SK-N-SH (cell line): ENCODE measurements at regions not wholly inside any gene's neighbourhood (a gene's known extent, or its start where the extent isn't known, plus 50 kb on each side); places are given as distances from the start of the nearest gene placed in this dataset.

ENCODE experiments used
- CTCF ChIA-PET: fragments of 300-600, 350-600 bp; formaldehyde crosslinking; extraction: SDS; loops from one replicate; lab custom pipeline; 2021; lab: Yijun Ruan, JAX
- POLR2A ChIA-PET: fragments of 350-600 bp; sonication (Branson Sonifier 250); formaldehyde crosslinking; extraction: SDS; loops from one replicate; lab custom pipeline; 2020; ENCODE audit warnings: antibody characterized with exemption, inconsistent platforms; lab: Yijun Ruan, JAX
- DNase-seq: peaks from one replicate; pipeline ENCODE4 v3.0.0; 2012
- H2AFZ ChIP-seq: fragments of 200-600 bp; sonication (generic); 2 replicates; pipeline ENCODE4 v1.8.1; 2016; ENCODE audit warnings: antibody characterized with exemption, mild to moderate bottlenecking, low read depth
- H3F3A ChIP-seq: fragments of 200-600 bp; sonication (generic); replicated peaks from 2 replicates; pipeline ENCODE3; 2016; ENCODE audit warnings: antibody characterized with exemption, mild to moderate bottlenecking; ENCODE audit not compliant: insufficient read depth
- H3K27ac ChIP-seq, 2 experiments: fragments of 200-500 bp in 1 of 2; fragments of 200-600 bp in 1 of 2; sonication (Bioruptor generic) in 1 of 2; sonication (generic), shearing (Covaris generic) in 1 of 2; 2 replicates each; pipeline versions ENCODE4 v1.5.1 to v1.6.1; 2014 to 2016; ENCODE audit warnings: low read depth in 2 of 2, inconsistent platforms in 1 of 2, low read length in 1 of 2, mild to moderate bottlenecking in 1 of 2, mixed read lengths in 1 of 2
- H3K27me3 ChIP-seq: fragments of 200-600 bp; sonication (generic), shearing (Covaris generic); 2 replicates; pipeline ENCODE4 v1.6.1; 2016; ENCODE audit warnings: mixed run types; ENCODE audit not compliant: insufficient read depth
- H3K36me3 ChIP-seq, 2 experiments: fragments of 200-500 bp in 1 of 2; fragments of 200-600 bp in 1 of 2; sonication (Bioruptor generic) in 1 of 2; sonication (generic) in 1 of 2; replicated peaks in 1 of 2; 2 replicates each; pipeline versions ENCODE3 to v1.5.1; 2014 to 2016; ENCODE audit warnings: low read length in 1 of 2, mild to moderate bottlenecking in 1 of 2; ENCODE audit not compliant: insufficient read depth in 2 of 2, control insufficient read depth in 1 of 2
- H3K4me1 ChIP-seq, 2 experiments: fragments of 200-500 bp in 1 of 2; fragments of 200-600 bp in 1 of 2; sonication (Bioruptor generic) in 1 of 2; sonication (generic), shearing (Covaris generic) in 1 of 2; 2 replicates each; pipeline versions ENCODE4 v1.5.1 to v1.6.1; 2014 to 2016; ENCODE audit warnings: low read depth in 1 of 2, low read length in 1 of 2, mixed run types in 1 of 2; ENCODE audit not compliant: insufficient read depth in 2 of 2, control insufficient read depth in 1 of 2
- H3K4me2 ChIP-seq: fragments of 200-600 bp; sonication (generic), shearing (Covaris generic); 2 replicates; pipeline ENCODE4 v1.6.1; 2017; ENCODE audit warnings: mixed run types
- H3K4me3 ChIP-seq, 2 experiments: fragments of 200-500 bp in 1 of 2; fragments of 200-600 bp in 1 of 2; sonication (Bioruptor generic) in 1 of 2; sonication (generic), shearing (Covaris generic) in 1 of 2; 2 replicates each; pipeline versions ENCODE4 v1.5.1 to v1.8.1; 2014 to 2016; ENCODE audit warnings: low read depth in 2 of 2, inconsistent platforms in 1 of 2, low read length in 1 of 2, mild to moderate bottlenecking in 1 of 2, mixed read lengths in 1 of 2, moderate library complexity in 1 of 2
- H3K79me2 ChIP-seq: fragments of 200-600 bp; sonication (generic); 2 replicates; pipeline ENCODE4 v1.8.1; 2017; ENCODE audit warnings: mild to moderate bottlenecking; ENCODE audit not compliant: insufficient read depth
- H3K9ac ChIP-seq: fragments of 200-600 bp; sonication (generic); 2 replicates; pipeline ENCODE4 v1.6.1; 2017; ENCODE audit warnings: mixed run types
- H3K9me2 ChIP-seq: fragments of 200-600 bp; sonication (generic); 2 replicates; pipeline ENCODE4 v1.6.1; 2017; ENCODE audit warnings: mixed run types
- H3K9me3 ChIP-seq: fragments of 200-600 bp; sonication (generic); 2 replicates; pipeline ENCODE4 v1.6.1; 2017; ENCODE audit warnings: mixed run types, mild to moderate bottlenecking, moderate library complexity
- H4K20me1 ChIP-seq: fragments of 200-600 bp; sonication (generic); 2 replicates; pipeline ENCODE4 v1.6.1; 2017; ENCODE audit warnings: mild to moderate bottlenecking, mixed run types; ENCODE audit not compliant: insufficient read depth
- EP300 ChIP-seq, 2 experiments: IDR thresholded peaks; 2 replicates each; pipeline versions ENCODE4 v1.4.0 to v1.6.1; 2012; ENCODE audit warnings: borderline replicate concordance in 1 of 2, low read depth in 1 of 2, low read length in 1 of 2
- FOSL2 ChIP-seq: IDR thresholded peaks from 2 replicates; pipeline ENCODE4 v1.4.0; 2012; ENCODE audit warnings: low read depth, mild to moderate bottlenecking, moderate library complexity, borderline replicate concordance
- FOXJ3 ChIP-seq: sonication (generic); formaldehyde crosslinking; IDR thresholded peaks from 2 replicates; pipeline ENCODE4 v1.5.1; 2020; ENCODE audit warnings: mild to moderate bottlenecking, missing genetic modification reagents
- FOXM1 ChIP-seq: IDR thresholded peaks from 2 replicates; pipeline ENCODE4 v1.4.0; 2012; ENCODE audit warnings: low read depth, mild to moderate bottlenecking
- JUND ChIP-seq: IDR thresholded peaks from 2 replicates; pipeline ENCODE4 v1.4.0; 2012
- MEF2A ChIP-seq: IDR thresholded peaks from 2 replicates; pipeline ENCODE4 v1.4.0; 2012; ENCODE audit warnings: low read depth, borderline replicate concordance
- MXI1 ChIP-seq: IDR thresholded peaks from 2 replicates; pipeline ENCODE4 v1.6.1; 2012; ENCODE audit warnings: mild to moderate bottlenecking, low read depth, low read length, improper control_type of control experiment
- NFIC ChIP-seq: IDR thresholded peaks from 2 replicates; pipeline ENCODE4 v1.4.0; 2012; ENCODE audit warnings: borderline replicate concordance
- POLR2AphosphoS5 ChIP-seq: IDR thresholded peaks from 2 replicates; pipeline ENCODE4 v1.6.1; 2012; ENCODE audit warnings: low read depth, low read length
- SIN3A ChIP-seq: IDR thresholded peaks from 2 replicates; pipeline ENCODE4 v1.6.1; 2012; ENCODE audit warnings: low read depth, mild to moderate bottlenecking, low read length, moderate library complexity, borderline replicate concordance
- SMC3 ChIP-seq: IDR thresholded peaks from 2 replicates; pipeline ENCODE4 v1.6.1; 2012; ENCODE audit warnings: low read depth, low read length, improper control_type of control experiment
- TCF12 ChIP-seq: IDR thresholded peaks from 2 replicates; pipeline ENCODE4 v1.4.0; 2012
- YY1 ChIP-seq: IDR thresholded peaks from 2 replicates; pipeline ENCODE4 v1.4.0; 2012; ENCODE audit warnings: low read depth, mild to moderate bottlenecking
- WGBS: methylation state at CpG from one replicate; pipeline ENCODE4 v1.1.6; 2017; ENCODE audit warnings: low lambda C conversion rate; 5-methylcytosine and 5-hydroxymethylcytosine counted together
- TF ChIP-seq, protein P1 (sequence below): IDR thresholded peaks from 2 replicates; pipeline ENCODE4 v1.4.0; 2012; ENCODE audit warnings: low read depth, borderline replicate concordance
- TF ChIP-seq, protein P2 (sequence below): IDR thresholded peaks from 2 replicates; pipeline ENCODE4 v1.4.0; 2012; ENCODE audit warnings: low read depth

DNA sequence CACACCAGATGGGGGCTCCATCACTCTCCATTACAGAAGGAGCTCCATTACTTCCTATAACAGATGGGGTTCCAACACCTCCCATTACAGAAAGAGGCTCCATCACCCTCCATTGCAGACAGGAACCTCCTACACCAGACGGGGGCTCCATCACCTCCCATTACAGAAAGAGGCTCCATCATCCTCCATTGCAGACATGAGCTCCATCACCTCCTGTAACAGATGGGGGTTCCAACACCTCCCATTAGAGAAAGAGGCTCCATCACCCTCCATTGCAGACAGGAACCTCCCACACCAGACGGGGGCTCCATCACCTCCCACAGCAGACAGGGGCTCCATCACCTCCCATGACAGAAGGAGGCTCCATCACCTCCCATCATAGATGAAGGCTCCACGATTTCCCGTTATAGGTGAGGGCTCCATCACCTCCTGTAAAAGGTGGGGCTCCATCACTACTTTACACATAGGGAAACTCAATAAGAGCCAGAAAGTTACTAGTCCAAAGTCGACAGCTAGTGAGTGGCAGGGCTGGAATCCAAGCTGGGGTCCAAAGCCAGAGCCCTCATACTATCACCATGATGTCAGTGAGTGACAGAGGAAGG is 224.8 kb downstream of the RBFOX3 start:
- Histone ChIP-seq H3K36me3 (no peaks in the 10 kb centered on the region), H3F3A (no peaks in the 10 kb centered on the region)
- POLR2A ChIA-PET = no interaction called here

DNA sequence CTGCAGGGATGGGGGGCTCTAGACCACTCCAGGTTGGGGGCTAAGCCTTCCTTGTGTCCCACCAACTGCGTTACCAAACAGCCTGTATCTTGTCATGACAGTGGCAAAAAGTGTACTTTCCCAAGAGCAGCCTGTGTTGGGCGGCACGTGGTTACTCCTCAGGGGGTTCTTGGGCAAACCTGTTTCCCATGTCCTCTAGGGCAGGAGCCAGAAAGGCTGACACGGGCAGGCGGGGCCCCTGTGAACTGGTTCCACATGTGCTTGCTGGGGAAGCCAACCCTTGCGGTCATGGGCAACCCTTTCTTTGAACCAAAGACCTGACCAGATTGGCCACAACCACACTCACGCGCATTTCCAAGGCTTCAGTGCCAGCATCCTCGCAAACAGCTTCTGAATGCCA is 228.5 kb downstream of the RBFOX3 start:
- H3K4me1 ChIP-seq = no peaks in the 10 kb centered on the region
- peaks cover 15% of the 10 kb centered on the region; the same call in 1 of the 2 replicates for H3K27me3 ChIP-seq
- H3K9ac ChIP-seq = no peak overlapping the region
- CTCF ChIA-PET = interaction anchor here (0.7 to 18.0 kb wide), 5 partner anchors 9 to 283 kb away, joined by 3 to 1305 read pairs (median 3); no protein-coding TSS in a partner anchor
- no peaks in the 10 kb centered on the region for H3F3A ChIP-seq
- H3K9me3 ChIP-seq = no peaks in the 10 kb centered on the region
- TF ChIP-seq POLR2AphosphoS5 (no peak), SMC3 (no peak), YY1 (no peak), MXI1 (no peak)
- TF ChIP-seq, protein P1, sequence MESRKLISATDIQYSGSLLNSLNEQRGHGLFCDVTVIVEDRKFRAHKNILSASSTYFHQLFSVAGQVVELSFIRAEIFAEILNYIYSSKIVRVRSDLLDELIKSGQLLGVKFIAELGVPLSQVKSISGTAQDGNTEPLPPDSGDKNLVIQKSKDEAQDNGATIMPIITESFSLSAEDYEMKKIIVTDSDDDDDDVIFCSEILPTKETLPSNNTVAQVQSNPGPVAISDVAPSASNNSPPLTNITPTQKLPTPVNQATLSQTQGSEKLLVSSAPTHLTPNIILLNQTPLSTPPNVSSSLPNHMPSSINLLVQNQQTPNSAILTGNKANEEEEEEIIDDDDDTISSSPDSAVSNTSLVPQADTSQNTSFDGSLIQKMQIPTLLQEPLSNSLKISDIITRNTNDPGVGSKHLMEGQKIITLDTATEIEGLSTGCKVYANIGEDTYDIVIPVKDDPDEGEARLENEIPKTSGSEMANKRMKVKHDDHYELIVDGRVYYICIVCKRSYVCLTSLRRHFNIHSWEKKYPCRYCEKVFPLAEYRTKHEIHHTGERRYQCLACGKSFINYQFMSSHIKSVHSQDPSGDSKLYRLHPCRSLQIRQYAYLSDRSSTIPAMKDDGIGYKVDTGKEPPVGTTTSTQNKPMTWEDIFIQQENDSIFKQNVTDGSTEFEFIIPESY = no peak
- H3K79me2 ChIP-seq = no peaks in the 10 kb centered on the region
- no peak overlapping the region for H2AFZ ChIP-seq
- POLR2A ChIA-PET = no interaction called here
- H3K27ac ChIP-seq = no peak overlapping the region
- WGBS = 50% methylated on average over 9 of the region's 9 CpGs
- no peak overlapping the region for H3K4me3 ChIP-seq
- no peaks in the 10 kb centered on the region for H3K9me2 ChIP-seq
- no peaks in the 10 kb centered on the region for H4K20me1 ChIP-seq
- no peaks in the 10 kb centered on the region for H3K36me3 ChIP-seq
- H3K4me2 ChIP-seq = no peak overlapping the region
- no peak for DNase-seq

More for the DNA sequence above, 224.8 kb downstream of the RBFOX3 start:
- H3K9ac ChIP-seq = no peak overlapping the region
- CTCF ChIA-PET = interaction anchor here (0.6 to 23.4 kb wide), 11 partner anchors 17 to 393 kb away, joined by 3 to 1340 read pairs (median 3); no protein-coding TSS in a partner anchor
- no peak for DNase-seq
- H3K9me2 ChIP-seq = no peaks in the 10 kb centered on the region
- no peaks in the 10 kb centered on the region for H3K9me3 ChIP-seq
- TF ChIP-seq NFIC (no peak), FOXJ3 (CRISPR knock-in tag) (no peak), MEF2A (no peak), EP300 (IDR thresholded peaks at IDR 0.05; ENCODE audit: borderline replicate concordance in 1 of 2, low read depth in 1 of 2, low read length in 1 of 2) (no peak), FOXM1 (no peak), JUND (no peak), SMC3 (no peak), FOSL2 (no peak), MXI1 (no peak), SIN3A (no peak), TCF12 (no peak)
- TF ChIP-seq, protein P2, sequence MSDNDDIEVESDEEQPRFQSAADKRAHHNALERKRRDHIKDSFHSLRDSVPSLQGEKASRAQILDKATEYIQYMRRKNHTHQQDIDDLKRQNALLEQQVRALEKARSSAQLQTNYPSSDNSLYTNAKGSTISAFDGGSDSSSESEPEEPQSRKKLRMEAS = no peak
- H3K4me3 ChIP-seq = no peak overlapping the region
- peaks cover 35% of the 10 kb centered on the region for H3K27me3 ChIP-seq
- 53% methylated on average over 5 of the region's 5 CpGs for WGBS
- no peaks in the 10 kb centered on the region for H4K20me1 ChIP-seq
- H3K79me2 ChIP-seq = no peaks in the 10 kb centered on the region
- H3K4me1 ChIP-seq = no peaks in the 10 kb centered on the region
- H3K27ac ChIP-seq = no peak overlapping the region
- H3K4me2 ChIP-seq = no peak overlapping the region
- H2AFZ ChIP-seq = no peak overlapping the region
